GM21515 (cell line): ENCODE measurements at regions not wholly inside any gene's neighbourhood (a gene's known extent, or its start where the extent isn't known, plus 50 kb on each side); places are given as distances from the start of the nearest gene placed in this dataset.
A peak's percentile ranks its signal among the peaks of the same experiment; 100 is the strongest.

ENCODE experiments used
- ATAC-seq: cut with Tn5 transposase; IDR thresholded peaks from one replicate; pipeline ENCODE4 v1.9.1; 2021; ENCODE audit not compliant: unreplicated experiment

DNA sequence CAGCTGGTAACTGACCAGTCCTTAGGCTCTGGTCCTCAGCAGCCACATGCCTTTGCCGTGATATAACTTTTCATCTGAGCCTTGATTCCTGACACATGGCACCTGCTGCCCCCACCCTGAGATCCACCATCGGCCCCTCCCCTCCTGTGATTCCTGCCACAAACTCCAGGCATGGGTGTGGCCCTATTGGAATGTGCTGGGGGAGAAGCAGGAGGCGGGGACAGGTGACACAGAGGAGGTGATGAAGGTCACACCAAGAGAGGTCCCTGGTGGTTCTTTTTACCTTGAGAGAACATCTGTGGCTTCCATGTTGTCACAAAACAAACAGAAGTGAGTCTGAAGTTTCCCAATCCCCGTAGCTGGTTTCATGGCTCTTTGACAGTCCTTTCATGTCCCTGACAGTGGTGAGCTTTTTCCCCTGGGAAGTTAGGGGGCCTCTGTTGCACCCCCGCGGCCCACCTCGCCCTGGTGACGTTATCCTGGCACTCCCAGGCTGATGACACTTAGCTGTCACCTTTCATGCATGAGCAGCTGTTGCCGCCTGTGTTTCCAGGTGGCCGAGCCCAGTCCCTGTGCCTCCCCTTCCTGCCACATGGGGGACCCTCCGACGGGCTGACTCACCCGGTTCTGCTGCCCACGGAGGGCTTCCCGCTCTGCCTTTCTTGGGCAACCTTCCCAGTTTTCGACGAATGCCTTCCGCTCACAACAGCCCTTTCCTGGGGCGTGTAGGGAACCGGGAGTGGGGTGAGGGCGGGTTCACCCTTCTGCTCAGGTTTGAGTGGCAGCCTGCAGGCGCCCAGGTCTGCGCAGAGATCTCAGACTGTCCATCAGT, 66.3 kb upstream of the GLI2 start:
- no peak for ATAC-seq

DNA sequence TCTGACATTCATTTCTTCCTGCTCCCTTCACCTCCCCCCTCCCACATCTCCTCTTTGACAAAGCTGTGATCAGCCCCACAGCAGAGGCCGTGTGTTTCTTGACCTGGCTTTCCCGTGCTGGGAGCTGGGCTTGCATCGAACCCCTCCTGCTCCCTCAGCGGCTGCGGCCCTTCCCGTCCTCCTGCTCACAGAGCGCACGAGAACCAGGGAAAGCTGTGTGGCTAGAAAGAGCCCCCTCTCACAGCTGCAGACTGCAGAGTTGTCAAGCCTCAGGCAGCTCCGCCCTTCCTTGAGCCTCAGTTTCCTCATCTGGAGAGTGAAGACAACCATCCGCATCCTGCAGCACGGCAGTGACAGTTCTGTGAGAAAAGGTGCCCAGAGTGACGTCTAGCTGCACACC, 65.7 kb upstream of the GLI2 start:
- ATAC-seq, result no peak

DNA sequence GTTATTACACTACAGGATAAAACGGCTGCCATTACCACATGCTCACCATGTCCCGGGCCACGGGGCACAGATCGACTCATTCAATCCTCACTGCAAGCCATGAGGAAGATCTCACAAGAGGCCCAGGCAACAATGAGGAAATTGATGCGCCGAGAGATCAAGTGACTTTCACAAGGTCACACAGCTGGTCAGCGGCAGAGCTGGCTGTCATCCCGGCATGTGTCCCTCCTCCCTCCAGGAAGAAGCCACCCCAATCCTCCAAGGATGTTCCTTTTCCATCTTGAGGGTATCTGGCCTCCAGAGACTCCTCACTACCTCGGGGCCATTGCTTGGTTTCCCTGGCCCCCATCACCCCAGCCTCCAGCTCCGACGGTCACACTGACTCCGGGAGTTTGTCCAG, 65.3 kb upstream of the GLI2 start:
- ATAC-seq, result no peak

- ATAC-seq, result no peak
Measured at GRCh38 chr2:120670771-120671480, 64.7 kb upstream of the GLI2 start.

DNA sequence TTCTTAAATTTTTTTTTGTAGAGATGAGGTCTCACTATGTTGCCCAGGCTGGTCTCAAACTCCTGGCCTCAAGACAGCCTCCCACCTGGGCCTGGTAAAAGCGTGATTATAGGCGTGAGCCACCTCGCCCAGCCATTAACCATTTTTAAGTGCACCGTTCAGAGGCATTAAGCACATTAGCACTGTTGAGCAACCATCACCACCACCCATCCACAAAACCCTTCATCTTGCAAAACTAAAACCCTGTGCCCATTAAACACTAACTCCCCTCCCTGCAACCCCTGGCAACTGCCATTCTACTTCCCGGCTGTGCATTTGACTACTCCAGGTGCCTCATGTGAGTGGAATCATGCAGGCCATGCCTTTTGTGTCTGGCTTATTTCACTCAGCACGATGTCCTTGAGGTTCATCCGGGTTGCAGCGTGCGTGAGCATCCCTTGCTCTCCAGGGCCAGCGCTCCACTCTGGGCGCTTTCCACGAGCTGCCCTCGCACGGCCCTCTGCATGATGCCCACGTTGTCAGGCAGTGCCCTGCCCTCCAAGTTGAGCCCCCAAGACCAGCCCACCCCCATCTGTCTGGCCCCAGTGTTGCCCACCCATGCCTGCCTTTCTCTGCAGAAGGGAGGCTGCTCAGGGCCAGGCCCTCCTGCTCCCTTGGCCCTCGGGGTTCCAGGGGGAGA, 63.0 kb upstream of the GLI2 start:
- ATAC-seq, result no peak

- ATAC-seq, result no peak
Measured at GRCh38 chr2:120673205-120673550, 62.5 kb upstream of the GLI2 start.

- ATAC-seq, result no peak
Measured at GRCh38 chr2:120673571-120674061, 62.1 kb upstream of the GLI2 start.

DNA sequence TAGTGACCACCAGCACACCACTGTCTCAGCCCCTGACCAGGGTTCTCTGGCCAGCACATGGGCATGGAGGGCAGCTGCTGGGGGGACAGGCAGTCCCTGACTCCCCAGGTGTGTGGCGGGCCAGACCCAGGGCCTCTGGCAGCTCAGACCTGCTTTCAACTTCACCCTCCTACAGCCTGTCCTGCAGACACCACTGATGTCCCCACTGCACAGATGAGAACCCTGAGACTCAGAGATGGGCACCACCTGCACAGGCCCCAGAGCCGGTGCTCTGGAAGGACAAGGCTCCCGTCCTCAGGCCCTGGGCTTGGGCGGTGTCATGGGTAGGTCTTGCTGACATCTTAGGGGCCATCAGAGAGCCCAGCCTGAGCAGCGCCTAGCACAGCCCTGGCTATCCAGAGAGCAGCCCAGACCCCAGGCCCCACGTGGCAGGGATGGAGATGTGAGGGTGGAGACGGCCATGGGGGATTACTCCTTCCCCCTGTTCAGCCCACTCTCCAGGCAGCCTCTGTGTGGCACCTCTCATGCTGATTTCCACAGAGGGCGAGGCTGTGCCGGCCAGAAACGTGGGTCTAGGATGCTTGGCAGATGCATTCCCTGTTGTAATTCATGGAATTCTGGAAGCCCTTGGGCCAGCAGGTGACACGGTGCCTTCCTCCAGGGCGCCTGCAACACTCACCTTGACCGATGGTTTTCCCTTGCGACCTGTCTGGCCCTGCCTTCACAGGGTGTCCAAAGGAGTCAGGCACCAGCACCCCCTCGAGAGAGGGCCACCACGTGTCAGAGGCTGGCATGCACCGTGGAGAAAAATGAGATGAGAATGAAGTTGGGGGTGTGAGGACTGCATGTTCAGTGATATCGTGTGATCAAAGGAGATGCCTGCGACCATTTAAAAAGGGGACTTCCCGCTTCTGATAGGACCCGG, 61.2 kb upstream of the GLI2 start:
- no peak for ATAC-seq

GRCh38 chr2:120675460-120676130, 60.1 kb upstream of the GLI2 start:
- no peak for ATAC-seq

- no peak for ATAC-seq
Measured at GRCh38 chr2:120677221-120677620, 58.4 kb upstream of the GLI2 start.

DNA sequence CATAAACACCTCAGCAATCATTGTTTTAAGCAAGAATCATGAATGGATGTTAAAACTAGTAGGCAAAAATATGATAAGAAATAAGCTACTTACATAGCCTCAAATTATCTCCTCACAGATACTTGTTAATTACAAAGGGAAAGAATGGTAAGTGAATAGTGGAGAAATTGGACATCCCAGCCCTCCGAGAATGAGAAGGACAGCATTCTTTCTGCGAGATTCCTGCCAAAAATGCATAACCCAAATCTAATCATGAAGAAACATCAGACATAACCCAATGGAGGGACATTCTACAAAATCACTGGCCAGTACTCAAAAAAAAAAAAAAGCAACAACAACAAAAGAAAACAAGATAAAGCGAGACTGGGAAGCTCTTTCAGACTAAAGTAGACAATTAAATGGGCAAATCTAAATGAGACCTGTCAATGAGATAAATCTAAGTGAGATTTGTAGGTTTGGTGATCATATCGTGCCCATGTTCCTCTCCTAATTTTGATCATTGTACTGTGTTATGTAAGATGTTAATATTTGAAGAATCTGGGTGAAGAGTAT, 57.9 kb upstream of the GLI2 start:
- ATAC-seq, result no peak

DNA sequence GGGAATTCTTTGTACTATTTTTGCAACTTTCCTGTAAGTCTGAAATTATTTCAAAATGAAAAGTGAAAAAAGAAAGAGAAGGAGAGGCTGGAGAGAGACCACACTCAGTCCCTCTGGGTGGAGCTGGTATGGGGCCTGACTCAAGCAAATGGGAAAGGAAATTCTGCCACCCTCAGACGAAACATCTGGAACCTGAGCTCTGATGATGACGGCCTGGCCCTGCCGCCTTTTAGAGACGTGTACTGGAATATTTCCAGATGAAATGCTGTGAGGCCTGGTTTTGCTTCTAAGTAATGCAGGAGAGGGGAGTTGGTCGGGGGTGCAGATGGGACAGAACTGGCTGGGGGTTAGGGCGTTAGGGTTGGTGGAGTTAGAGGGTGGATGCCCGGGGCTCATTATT, 57.4 kb upstream of the GLI2 start:
- no peak for ATAC-seq

DNA sequence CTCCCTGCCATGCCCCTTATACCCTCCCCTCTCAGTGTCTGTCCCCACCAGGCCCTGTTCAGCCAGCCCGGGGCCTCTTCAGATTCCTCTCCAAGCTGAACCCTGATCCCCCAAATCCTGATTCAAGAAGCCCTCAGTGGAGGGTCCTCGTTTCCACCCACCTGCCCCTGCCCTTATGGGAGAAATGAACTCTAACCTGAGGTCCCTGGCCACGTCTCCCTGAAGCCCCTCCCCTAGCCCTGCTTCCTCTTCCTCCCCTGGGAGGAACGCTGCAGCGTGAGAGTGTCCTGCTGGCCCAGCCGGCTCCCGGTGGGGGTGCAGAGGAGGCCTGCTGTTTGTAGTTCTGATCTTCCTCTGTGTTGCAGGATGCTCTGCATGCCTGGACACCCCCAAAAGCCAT, 56.7 kb upstream of the GLI2 start:
- no peak for ATAC-seq

DNA sequence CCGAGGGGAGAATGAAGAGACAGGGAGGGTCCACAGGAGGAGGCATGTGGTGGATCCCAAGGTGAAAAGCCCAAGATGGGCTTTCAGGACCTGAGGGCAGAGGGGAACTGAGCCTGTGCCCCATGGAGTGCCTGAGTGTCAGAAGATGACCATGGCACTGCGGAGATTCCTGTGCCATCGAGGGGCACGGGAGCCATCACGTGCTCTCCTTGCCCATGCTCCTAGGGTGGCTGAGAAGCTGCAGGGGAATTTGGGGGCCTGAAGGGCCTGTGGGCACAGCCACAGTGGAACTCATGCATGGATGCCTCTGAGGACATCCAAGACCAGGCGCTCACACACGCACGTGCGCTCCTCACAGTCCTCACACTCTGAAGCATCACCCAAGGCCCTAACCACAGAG, 56.1 kb upstream of the GLI2 start:
- no peak for ATAC-seq

- peak; percentile 75 for ATAC-seq
Measured at GRCh38 chr2:120680136-120680761, 55.4 kb upstream of the GLI2 start.

GRCh38 chr2:120681181-120681580, 54.5 kb upstream of the GLI2 start:
- no peak for ATAC-seq

DNA sequence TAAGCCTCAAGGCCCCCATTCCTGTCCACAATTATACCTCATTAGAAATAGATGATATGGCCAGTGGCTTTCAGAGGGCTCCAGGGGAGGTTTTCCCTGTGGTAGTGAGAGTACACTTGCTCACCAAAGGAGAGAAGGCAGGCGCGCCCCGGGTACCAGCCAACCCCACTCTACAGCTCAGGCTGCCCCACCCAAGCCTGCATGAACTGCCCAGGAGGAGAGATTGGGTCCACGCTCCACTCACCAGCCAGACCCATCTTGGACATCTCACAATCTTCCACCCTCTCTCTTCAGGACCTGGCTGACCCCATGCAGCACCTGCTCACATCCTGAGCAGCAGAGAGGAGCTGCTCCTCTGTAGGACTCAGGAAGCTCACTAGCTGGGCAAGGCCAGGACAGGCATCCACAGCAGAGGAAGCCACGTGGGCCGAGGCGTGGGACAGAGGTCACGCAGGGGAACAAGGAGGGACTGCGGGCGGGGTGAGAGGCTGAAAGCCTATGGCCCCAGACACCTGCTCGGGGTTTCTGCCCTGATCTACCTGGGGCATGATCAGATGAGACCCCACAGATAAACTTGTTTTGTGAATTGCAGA, 53.9 kb upstream of the GLI2 start:
- ATAC-seq, result no peak

GRCh38 chr2:120682654-120683053, 53.0 kb upstream of the GLI2 start:
- no peak for ATAC-seq

DNA sequence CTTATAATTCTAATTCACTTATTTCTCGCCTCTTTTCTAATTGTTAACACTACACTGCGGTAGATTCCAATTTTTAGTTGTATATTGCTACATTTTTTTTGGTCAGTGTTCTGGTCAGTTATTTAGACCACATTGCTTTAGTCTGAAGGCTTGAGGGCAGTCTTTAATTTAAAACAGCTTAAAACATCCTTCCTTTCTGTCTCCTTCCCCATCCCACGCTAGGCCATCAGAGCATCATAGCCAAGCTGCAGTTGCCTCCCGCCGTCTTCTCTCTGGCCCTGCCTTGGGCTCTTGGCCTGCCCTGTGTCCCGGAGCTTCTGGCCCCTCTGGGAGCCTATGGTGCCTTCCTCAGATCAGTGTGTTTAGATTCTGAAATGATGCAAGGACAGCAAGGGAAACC, 52.6 kb upstream of the GLI2 start:
- no peak for ATAC-seq
